ENCODE measurements at regions not wholly inside any gene's neighbourhood (a gene's known extent, or its start where the extent isn't known, plus 50 kb on each side); places are given as distances from the start of the nearest gene placed in this dataset.

- no peaks in the 10 kb centered on the region for H3K23me2 ChIP-seq (ENCODE audit: low read depth, low read length)
- H3K4me2 ChIP-seq (ENCODE audit: insufficient read depth in 1 of 2, low read depth in 2 of 2, low read length in 2 of 2), result no peak overlapping the region
- H2BK5ac ChIP-seq (ENCODE audit: low read depth, low read length), result no peak overlapping the region
- no peak overlapping the region for H3K56ac ChIP-seq (replicated peaks; ENCODE audit: insufficient read length, low read depth, low read length)
- H3K4me3 ChIP-seq (ENCODE audit: extremely low read depth in 1 of 4, insufficient read depth in 2 of 4, low read depth in 3 of 4, low read length in 4 of 4), result no peak overlapping the region
- no peak overlapping the region for H3K23ac ChIP-seq (ENCODE audit: insufficient read length)
- no peak for FAIRE-seq
- no peak overlapping the region for H2BK12ac ChIP-seq (ENCODE audit: low read depth, low read length)
- CTCF ChIA-PET (ENCODE audit: partially characterized antibody), result interaction anchor here (1.4 kb wide), 1 partner anchor 14 kb away, joined by 5 read pairs; no protein-coding TSS in a partner anchor
- no peaks in the 10 kb centered on the region for H3K36me3 ChIP-seq (ENCODE audit: control insufficient read depth in 2 of 4, insufficient read depth in 4 of 4, low read length in 3 of 4)
- H3K4me1 ChIP-seq (replicated peaks in 1 of 4; ENCODE audit: control insufficient read depth in 3 of 4, insufficient read depth in 4 of 4, low read length in 3 of 4), result no peaks in the 10 kb centered on the region
- H4K91ac ChIP-seq (replicated peaks; ENCODE audit: insufficient read length, low read length), result no peak overlapping the region
- no peak overlapping the region for H3K9ac ChIP-seq (replicated peaks in 1 of 4; ENCODE audit: extremely low read depth in 1 of 4, low read depth in 3 of 4, low read length in 3 of 4)
- no peaks in the 10 kb centered on the region for H3K79me2 ChIP-seq (ENCODE audit: control insufficient read depth in 1 of 2, insufficient read depth in 2 of 2, low read length in 2 of 2)
- no peak overlapping the region for H3K4ac ChIP-seq (replicated peaks; ENCODE audit: insufficient read length, low read depth, low read length)
- no peak overlapping the region for H4K5ac ChIP-seq (ENCODE audit: insufficient read length, low read depth, low read length)
- no peaks in the 10 kb centered on the region for H3K27me3 ChIP-seq (replicated peaks in 1 of 4; ENCODE audit: control insufficient read depth in 3 of 4, extremely low read depth in 1 of 4, insufficient read depth in 3 of 4, low read length in 3 of 4)
- no peak overlapping the region for H3K18ac ChIP-seq (ENCODE audit: extremely low read depth, low read length)
- no peaks in the 10 kb centered on the region for H3K79me1 ChIP-seq (ENCODE audit: low read depth, low read length)
- no peaks in the 10 kb centered on the region for H4K20me1 ChIP-seq (replicated peaks in 1 of 2; ENCODE audit: control insufficient read depth in 1 of 2, insufficient read depth in 2 of 2, low read length in 2 of 2)
- peaks cover 0 to 3% of the 10 kb centered on the region in 2 experiments; a peak in 1 of 4 replicates for H3K9me3 ChIP-seq (ENCODE audit: insufficient read depth in 2 of 2, low read depth in 1 of 2, low read length in 1 of 2)
- no peak overlapping the region for H2AK5ac ChIP-seq (ENCODE audit: low read depth, low read length)
- no peak for DNase-seq (ENCODE audit: low read depth in 1 of 2, low spot score in 2 of 2)
- H4K8ac ChIP-seq (ENCODE audit: extremely low read depth, insufficient read depth, low read length), result no peak overlapping the region
- H3K27ac ChIP-seq (ENCODE audit: low read depth, low read length), result no peak overlapping the region
- 0 out of 2 replicates have a peak overlapping the region, but pooled peaks have one; percentile 22 for H2AFZ ChIP-seq (ENCODE audit: low read length)
- H2BK120ac ChIP-seq (replicated peaks; ENCODE audit: low read depth, low read length), result no peak overlapping the region
- WGBS, 2 experiments (ENCODE audit: extremely low coverage in 1 of 2, insufficient coverage in 1 of 2, insufficient read length in 1 of 2, insufficient replicate concordance in 2 of 2, low coverage in 1 of 2, low lambda C conversion rate in 2 of 2, missing lambda C conversion rate in 1 of 2), result 64% methylated on average over 3 of the region's 3 CpGs; no CpG with 5 or more reads in 1 of the 2 experiments
- no peak overlapping the region for H3K14ac ChIP-seq (ENCODE audit: insufficient read length)
- H2BK15ac ChIP-seq (ENCODE audit: low read length), result no peak overlapping the region
- H2BK20ac ChIP-seq (ENCODE audit: low read length), result no peak overlapping the region
- POLR2A ChIA-PET (ENCODE audit: partially characterized antibody), result no interaction called here
- no peak for TF ChIP-seq SRF (IDR thresholded peaks at IDR 0.05; ENCODE audit: low read depth, low read length)
- no peak for TF ChIP-seq POU5F1 (IDR thresholded peaks at IDR 0.05; ENCODE audit: low read depth, low read length)
- no peak for TF ChIP-seq SAP30 (IDR thresholded peaks at IDR 0.05; ENCODE audit: insufficient read depth, insufficient replicate concordance, low read length)
- no peak for TF ChIP-seq TEAD4 (IDR thresholded peaks at IDR 0.05; ENCODE audit: low read depth, low read length)
- TF ChIP-seq, protein P1, sequence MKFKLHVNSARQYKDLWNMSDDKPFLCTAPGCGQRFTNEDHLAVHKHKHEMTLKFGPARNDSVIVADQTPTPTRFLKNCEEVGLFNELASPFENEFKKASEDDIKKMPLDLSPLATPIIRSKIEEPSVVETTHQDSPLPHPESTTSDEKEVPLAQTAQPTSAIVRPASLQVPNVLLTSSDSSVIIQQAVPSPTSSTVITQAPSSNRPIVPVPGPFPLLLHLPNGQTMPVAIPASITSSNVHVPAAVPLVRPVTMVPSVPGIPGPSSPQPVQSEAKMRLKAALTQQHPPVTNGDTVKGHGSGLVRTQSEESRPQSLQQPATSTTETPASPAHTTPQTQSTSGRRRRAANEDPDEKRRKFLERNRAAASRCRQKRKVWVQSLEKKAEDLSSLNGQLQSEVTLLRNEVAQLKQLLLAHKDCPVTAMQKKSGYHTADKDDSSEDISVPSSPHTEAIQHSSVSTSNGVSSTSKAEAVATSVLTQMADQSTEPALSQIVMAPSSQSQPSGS (IDR thresholded peaks at IDR 0.05; ENCODE audit: low read length), result no peak
- TF ChIP-seq YY1 (IDR thresholded peaks at IDR 0.05; ENCODE audit: low read depth, low read length), result no peak
- TF ChIP-seq CHD2 (IDR thresholded peaks at IDR 0.05; ENCODE audit: low read length), result no peak
- TF ChIP-seq KDM1A (IDR thresholded peaks at IDR 0.05; ENCODE audit: borderline replicate concordance, low read length), result no peak
- no peak for TF ChIP-seq FOSL1 (IDR thresholded peaks at IDR 0.05; ENCODE audit: insufficient read depth, low read depth, low read length)
- no peak for TF ChIP-seq HDAC6 (IDR thresholded peaks at IDR 0.05; ENCODE audit: low read depth, low read length)
- no peak for TF ChIP-seq ZNF274 (IDR thresholded peaks at IDR 0.05; ENCODE audit: borderline replicate concordance, extremely low read depth, low read length)
- no peak for TF ChIP-seq GABPA (IDR thresholded peaks at IDR 0.05; ENCODE audit: borderline replicate concordance, insufficient read depth, low read length)
These were observed 416.2 kb downstream of the IGSF11 start for GRCh38 chr3:118618247-118619040.
